ENCODE measurements at regions not wholly inside any gene's neighbourhood (a gene's known extent, or its start where the extent isn't known, plus 50 kb on each side); places are given as distances from the start of the nearest gene placed in this dataset.
"Not testable (repeated sequence)": the region's sequence is repeated elsewhere in the genome, so short reads cannot be mapped to it uniquely, and the experiment has no call there.

DNA sequence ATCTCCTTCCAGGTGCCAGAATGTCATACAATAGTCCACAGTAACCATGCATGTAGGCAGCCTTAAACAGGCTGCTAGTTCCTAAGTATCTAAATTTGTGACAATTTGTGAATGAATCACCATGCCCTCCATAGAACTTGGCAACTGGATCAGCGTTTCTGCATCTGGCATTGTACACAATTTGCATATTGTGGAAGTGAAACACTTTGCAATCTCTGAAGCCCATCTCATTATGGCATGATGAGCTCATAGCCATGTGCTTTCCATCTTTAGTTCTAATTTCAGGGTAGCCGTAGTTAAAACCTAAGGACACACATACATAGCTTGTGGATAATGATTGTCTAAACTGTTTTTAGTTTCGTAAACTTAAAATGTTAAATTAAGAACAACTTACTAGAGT lies 573.6 kb downstream of the PPP4R3C start:
- intact Hi-C loops (cut with micrococcal nuclease): no loop called here

DNA sequence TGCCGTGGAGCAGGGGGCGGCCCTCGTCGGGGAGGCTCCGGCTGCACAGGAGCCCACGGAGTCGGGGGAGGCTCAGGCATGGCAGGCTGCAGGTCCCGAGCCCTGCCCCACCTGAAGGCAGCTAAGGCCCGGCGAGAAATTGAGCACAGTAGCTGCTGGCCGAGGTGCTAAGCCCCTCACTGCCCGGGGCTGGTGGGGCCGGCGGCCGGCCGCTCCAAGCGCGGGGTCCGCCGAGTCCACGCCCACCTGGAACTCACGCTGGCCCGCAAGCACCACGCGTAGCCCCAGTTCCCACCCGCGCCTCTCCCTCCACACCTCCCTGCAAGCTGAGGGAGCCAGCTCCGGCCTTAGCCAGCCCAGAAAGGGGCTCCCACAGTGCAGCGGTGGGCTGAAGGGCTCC lies 589.4 kb downstream of the PPP4R3C start:
- intact Hi-C loops (cut with micrococcal nuclease): no loop called here

DNA sequence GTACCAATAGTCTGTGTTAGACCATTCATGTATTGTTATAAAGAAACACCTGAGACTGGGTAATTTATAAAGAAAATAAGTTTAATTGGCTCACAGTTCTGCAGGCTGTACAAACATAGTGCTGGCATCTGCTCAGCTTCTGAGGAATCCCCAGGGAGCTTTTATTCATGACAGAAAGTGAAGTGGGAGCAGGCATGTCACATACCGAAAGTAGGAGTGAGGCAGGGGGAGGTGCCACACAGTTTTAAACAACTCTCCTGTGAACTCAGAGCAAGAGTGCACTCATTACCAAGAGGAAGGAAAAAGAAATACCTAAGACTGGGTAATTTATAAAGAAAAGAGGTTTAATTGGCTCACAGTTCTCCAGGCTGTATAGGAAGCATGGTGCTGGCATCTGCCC lies 591.2 kb downstream of the PPP4R3C start:
- intact Hi-C loops (cut with micrococcal nuclease): no loop called here

DNA sequence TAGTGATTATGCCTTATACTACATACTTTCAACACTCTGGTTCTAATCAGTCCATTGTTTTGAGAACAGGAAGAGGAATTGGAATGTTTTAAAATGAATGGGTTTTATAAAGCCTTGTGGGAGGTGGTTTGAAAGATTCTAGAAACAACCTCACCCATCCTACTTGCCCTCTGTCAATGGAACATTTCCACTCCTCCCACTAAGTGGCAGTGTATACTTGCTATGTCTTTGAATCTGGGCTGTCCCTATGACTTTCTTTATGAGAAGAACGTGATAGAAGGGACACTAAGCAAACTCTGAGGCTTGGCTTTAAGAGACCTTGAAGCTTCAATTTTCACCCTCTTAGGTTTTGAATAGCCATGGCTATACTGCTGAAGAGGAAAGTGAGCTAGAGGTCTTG lies 611.2 kb downstream of the PPP4R3C start:
- intact Hi-C loops (cut with micrococcal nuclease): no loop called here

DNA sequence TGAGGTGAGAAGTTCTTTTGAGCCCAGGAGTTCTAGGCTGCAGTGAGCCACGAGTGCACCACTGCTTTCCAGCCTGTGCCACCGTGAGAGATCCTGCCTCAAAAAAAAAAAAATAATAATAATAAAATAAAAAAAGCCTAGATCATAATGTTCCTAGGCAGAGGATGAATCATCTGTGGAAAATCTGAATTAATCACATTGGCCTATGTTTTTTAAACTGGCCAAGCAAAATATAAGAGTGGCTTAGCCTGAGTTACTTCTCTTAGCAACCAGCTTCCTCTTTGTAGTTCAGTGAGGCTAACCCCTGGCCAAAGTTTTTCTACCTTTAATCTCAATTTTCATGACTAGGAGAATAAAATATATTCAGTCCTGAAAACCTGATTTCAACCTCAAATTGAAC lies 614.6 kb downstream of the PPP4R3C start:
- intact Hi-C loops (cut with micrococcal nuclease): no loop called here

DNA sequence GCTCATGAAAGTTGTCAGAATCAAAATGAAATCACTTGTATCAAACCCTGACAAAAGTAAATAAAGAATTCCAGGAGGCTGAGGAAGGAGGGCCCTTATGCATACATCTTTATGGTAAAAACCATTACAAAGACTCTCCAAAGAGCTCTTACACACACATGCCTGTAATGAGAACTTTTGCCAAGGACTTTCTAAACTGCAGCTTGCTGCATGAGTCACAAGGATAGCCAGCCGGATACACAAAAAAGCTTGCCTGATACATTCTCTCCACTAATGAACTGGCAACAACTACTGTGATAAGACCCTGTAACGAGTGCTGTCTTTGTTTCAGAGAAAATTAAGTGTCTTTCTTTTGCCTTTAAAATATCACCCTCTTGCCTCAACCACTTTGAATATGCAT lies 618.1 kb downstream of the PPP4R3C start:
- intact Hi-C loops (cut with micrococcal nuclease): no loop called here

DNA sequence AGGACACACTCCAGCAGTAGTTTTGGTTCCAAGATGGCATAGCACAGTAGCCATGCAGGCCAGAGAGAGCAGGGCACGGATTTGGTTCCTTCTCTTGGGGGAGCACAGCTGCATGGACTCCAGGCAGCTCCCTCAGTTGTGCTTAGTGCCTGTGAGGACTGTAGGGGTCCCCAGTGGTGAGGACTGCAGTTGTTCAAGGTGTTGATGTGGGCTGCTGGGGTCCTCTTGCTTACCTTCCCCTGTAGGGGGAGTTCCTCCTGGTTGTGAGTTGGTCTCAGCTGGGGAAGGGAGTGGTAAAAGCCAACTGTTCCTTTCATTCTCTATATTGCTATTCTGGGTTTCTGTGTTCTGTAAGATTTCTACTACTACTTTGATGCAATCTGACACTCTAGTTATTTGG lies 606.5 kb downstream of the MAGEB5 start:
- intact Hi-C loops (cut with micrococcal nuclease): no loop called here

DNA sequence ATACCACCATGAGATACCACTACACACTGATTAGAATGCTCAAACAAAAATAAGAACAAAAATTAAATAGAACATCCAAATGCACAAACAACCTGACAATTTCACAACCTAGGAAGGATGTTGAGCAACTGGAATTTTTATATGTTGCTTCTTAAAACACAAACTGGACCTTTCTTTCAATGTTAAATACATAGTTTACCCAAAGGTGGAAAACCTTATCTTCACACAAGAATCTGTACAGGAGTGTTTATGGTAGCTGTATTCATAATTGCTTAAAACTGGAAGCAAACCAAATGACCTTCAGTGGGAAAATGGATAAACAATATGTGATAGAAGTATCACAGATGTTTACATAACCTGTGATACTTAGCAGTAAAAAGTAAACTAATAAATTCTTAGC lies 573.8 kb downstream of the MAGEB5 start:
- intact Hi-C loops (cut with micrococcal nuclease): no loop called here

DNA sequence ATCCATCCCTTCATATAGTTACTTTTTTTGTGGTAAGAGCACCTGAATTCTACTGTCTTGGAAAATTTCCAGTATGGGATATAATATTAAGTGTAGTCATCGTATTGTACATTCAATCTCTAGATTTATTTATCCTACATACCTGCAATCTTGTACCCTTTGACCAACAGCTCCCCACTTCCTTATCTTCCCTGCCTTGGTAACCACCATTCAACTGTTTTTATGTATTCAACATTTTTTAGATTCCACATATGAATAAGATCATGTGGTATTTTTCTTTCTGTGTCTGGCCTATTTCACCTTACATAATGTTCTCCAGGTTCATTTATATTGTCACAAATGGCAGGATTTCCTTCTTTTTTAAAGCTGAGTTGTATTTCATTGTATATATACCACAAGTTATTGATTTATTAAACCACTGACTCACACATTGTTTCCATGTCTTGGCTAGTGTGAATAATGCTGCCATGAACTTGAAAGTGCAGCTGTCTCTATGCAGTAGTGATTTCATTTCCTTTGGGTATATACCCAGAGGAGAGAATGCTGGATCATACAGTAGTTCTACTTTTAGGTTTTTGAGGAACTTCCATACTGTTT lies 572.5 kb downstream of the MAGEB5 start:
- intact Hi-C loops (cut with micrococcal nuclease): no loop called here

DNA sequence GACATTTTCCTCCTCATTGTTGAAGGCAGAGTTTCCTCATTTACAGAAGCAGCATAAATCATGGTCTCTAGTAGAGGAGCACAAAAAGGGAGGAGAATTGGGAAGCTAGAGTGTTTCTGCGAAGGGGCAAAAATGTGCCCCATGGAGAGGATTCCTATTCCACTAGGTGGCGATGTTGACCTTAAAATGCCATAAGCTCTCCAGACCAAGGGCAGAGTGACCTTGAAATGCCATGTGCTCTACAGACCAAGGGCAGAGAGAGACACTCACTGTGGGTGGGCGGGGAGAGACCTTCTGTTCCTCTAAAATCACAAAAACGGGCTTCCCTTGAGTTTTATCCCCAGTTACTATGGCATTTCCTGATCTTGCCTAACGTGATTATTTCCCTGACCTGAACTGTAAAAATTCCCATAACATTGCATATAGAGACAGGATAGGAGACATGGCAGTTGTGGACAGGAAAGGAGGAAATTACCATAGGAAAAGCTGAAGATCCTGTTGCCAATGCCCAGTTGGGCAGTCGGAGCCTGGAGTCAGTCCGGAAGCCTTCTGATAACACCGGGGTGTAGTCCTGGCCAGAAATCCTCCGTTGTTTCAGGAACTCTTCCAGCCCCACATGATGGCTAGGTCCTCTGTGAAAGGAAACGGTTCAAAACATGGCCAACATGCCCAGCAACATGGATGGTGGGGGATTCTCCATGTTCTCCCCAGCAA lies 567.7 kb downstream of the MAGEB5 start:
- intact Hi-C loops (cut with micrococcal nuclease): no loop called here

DNA sequence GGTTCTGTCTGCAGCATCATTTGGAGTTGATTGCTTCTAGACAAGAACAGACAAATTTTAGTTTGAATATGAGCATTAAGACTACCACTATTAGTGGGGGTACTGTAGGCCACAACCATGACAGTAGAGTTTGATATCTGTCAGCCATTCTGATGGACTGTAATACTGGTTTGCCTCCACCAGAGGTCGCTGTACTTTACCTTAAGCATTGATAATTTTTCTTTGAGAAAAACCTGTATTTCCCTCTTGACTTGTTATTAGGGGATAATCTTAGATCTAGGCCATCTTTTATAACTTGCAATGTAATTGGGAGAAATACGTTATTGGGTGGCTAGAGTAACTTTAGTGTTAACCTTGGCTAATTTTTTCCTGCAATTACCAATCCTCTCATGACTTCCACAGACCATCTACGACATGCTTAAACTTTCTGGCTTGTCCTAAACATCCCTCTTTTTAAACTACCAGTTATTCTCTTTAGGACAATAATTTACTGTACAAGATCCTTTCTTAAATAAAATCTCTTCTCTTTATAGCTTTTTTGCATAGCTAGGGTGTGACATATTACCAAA lies 562.4 kb downstream of the MAGEB5 start:
- intact Hi-C loops (cut with micrococcal nuclease): no loop called here

DNA sequence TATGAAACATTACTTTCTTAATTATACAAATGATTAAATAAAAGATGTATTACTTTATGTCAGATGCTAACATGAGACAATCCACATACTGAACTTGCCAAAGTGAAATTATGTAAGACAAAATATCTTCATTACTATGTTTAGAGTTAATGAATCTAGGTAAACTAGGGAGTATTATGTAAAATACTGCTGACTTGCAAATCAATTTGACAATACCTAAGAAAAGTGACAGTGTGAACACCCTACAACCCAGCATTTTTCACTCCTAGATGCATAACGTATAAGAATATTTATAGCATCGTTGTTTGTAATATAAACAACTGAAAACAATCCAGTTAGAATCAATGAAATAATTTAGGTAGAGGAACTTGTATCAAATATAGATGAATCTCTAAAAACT lies 546.3 kb downstream of the MAGEB5 start:
- intact Hi-C loops (cut with micrococcal nuclease): no loop called here

DNA sequence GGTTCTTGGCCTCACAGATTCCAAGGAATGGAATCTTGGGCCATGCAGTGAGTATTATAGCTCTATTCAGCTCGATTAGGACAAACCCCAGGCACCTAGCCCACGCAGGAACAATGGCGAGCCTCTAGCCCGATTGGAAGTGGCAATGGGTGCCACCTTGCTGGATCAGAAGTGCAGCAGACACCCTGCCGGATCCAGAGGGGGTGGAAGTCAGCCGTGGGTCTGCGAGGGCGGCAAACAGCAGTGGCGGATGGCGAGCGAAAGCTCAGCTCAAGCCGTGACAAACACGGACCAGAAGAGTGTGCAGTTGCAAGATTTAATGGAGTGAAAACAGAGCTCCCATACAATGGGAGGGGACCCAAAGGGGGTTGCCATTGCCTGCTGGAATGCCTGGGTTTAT lies 539.8 kb downstream of the MAGEB5 start:
- intact Hi-C loops (cut with micrococcal nuclease): not testable (repeated sequence)

DNA sequence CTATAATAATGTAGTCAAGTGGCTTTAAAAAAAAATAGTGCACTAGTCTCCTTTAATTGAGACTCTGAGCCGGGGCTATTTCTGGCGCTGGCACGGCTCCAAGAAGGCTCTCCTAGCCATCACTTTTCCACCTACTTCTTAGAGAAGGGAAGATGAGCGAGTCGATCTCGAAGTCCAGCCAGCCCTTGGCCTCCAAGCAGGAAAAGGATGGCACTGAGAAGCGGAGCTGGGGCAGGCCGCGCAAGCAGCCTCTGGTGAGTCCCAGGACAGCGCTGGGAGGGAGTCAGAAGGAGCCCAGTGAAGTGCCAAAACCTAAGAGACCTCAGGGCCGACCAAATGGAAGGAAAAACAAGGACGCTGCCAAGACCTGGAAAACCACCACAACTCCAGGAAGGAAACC lies 531.9 kb downstream of the MAGEB5 start:
- intact Hi-C loops (cut with micrococcal nuclease): no loop called here

DNA sequence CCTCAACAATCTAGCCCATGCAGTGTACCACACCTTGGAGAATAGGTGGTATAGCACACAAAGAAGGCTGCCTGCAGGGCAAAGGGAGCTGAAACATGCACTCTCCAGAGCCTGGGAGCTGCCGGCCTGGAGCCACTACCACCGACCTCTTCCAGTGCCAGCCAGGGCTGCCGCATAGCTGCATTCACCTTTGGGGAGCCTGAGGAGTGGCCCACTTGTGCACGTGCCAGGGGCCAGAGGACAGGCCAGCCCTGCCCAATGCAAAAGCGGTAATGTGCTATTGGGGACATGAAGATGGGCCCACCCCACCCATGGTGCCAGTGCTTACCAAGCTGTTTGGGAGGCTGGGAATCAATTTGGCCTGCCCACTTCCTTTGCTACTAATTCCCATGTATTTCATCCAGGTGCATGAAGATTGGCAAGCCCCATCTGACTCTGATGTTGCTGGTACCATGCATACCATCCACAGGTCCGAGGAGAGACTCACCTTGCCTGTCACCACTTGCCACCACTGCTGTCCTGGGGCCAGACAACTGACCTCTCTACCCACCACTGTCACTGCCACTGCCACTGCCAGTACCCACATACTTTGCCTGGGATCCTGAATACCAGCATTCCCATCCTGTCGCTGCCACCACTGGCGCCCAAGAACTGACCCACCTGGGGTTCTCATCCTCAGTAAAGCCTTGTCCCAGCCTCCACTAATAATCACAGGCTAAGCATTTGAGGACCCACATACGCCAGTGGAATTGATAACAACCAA lies 506.9 kb downstream of the MAGEB5 start:
- intact Hi-C loops (cut with micrococcal nuclease): no loop called here

DNA sequence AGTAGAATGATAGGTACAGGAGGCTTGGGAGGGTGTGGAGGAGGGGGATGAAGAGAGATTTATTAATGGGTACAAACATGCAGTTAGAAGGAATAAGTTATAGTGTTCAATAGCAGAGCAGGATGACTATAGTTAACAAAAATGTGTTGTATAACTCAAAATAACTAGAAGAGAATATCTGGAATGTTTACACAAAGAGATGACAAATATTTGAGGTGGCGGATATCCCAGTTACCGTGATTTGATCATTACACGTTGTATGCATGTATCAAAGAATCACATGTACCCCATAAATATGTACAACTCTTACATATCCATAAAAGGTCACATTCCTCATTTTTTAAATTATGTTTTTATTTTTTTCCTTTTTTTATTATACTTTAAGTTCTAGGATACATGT lies 456.6 kb downstream of the MAGEB5 start:
- intact Hi-C loops (cut with micrococcal nuclease): no loop called here

DNA sequence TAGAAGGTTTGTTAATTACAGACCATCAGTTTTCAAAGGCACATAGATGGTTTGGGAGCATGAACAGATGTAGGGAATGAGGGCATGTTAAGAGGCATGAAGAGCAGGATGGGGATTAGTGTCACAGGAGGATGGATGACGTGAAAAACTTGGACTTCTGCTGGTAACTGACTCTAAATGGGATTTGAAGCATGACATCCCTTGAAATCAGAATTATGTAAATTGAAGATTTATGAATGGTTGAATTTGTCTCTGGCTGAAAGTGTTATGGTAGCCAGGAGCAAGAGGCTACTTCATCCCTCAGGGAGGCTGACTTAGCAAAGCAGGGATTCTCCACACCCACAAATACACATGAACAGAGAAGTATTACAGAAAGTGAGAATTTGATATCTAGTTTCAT lies 454.6 kb downstream of the MAGEB5 start:
- intact Hi-C loops (cut with micrococcal nuclease): no loop called here

DNA sequence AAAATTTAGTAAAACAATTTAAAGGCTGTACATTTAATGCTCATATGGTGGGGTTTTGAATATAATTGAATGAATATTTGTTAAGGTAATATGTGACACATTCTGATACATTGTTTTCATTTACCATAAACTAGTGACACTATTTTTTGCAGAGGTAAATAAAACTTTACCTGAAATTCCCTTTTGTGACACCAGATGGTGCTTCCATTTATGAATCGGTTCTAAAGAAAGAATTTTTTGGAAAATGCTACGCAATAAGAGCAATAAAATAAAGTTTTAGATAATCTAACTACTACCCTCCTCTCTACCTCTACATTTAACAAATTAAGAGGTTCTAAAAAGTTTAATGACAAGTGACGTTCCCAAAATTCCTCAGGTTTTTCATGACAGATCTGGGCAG lies 448.9 kb downstream of the MAGEB5 start:
- intact Hi-C loops (cut with micrococcal nuclease): no loop called here

DNA sequence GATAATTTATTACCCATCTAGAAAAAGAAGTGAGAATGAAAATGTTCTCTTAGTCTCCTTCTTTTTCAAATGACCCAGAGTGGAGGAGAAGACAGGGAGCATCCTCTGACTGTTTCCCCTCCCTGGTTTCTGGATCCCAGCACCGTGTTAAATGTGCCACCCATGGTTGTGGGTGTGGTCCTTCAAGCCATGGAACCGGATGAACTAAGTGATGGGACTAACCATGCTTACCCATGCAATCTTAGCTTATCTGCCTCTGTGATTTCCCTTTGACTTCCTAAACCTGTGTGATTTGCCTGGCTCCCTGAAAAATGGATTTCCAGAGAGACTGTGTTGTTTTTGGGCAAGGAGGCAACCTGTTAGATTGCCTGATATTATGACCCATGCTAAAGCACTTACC lies 437.1 kb downstream of the MAGEB5 start:
- intact Hi-C loops (cut with micrococcal nuclease): loop anchor here (5.0 to 10.0 kb wide), 2 partner anchors 534 to 682 kb away; no protein-coding TSS in a partner anchor

DNA sequence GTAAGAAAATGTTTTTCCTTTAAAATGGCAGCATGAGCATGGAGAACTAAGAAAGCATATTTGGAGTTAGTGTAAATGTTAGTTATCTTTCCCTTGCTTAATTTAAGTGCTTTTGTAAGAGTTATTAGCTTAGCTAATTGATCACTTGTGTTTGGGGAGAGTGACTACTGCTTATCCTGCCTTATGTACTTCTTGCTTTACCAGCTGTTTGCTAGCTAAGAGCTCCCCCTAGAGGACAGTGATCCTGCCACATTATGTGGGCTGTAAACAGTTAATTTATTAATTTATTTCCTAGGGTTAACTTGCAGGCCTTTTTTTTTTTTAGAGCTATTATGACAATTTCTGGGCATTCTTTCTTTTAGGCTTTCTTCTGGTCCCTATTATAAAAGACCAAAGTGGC lies 435.8 kb downstream of the MAGEB5 start:
- intact Hi-C loops (cut with micrococcal nuclease): loop anchor here (5.0 to 10.0 kb wide), 2 partner anchors 536 to 683 kb away; no protein-coding TSS in a partner anchor

DNA sequence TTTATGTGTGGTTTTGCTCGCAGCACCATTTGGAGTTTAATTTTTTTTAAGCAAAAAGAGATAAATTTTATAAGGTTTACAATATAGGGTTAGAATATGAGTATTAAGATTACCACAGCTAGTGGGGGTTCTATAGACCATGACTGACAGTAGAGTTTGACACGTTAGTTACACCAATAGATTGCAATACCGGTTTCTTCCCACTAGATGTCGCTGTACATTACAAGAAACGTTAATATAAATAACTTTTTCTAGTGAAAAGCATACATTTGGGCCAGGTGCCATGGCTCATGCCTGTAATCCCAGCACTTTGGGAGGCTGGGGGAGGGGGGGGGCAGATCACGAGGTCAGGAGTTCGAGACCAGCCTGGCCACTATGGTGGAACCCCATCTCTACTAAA lies 433.6 kb downstream of the MAGEB5 start:
- intact Hi-C loops (cut with micrococcal nuclease): no loop called here

DNA sequence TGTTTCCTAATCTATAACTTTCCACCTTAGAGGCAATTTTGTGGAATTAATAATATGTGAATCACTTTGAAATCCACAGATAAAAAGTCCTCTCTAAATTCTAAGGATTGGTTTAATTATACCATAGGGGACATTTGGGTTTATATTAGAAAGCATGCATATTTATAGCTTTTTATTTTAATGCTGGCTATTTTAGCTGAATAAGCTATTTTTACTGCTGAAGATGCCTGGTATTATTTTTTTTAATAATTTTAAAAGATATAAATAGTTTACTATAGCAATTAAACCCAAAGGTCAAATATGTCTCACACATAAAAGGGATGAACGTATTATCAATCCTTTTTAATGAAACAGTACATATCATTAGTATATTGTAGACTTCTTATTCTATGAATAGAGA lies 415.4 kb downstream of the MAGEB5 start:
- intact Hi-C loops (cut with micrococcal nuclease): no loop called here

Measured in T-helper 2 cell treated with Interferon-gamma antibody and Interleukin-4, amounts not matched to agents 100 ng/mL and 5 ng/mL, for 36 hours (primary cell).